Heart right ventricle (tissue), 16 donors: ENCODE measurements at regions not wholly inside any gene's neighbourhood (a gene's known extent, or its start where the extent isn't known, plus 50 kb on each side); places are given as distances from the start of the nearest gene placed in this dataset.

ENCODE experiments used
- ATAC-seq, 8 donors: fragments of 200-7000 bp; cut with Tn5 transposase; one replicate each; pipeline ENCODE4 v1.9.1; 2020; ENCODE audit warnings: mild to moderate bottlenecking in 8 of 8, moderate library complexity in 8 of 8, moderate number of reproducible peaks in 1 of 8
- DNase-seq, 2 donors: peaks; one replicate each; pipeline ENCODE4 v3.0.0-alpha.2; 2020
- H3K27ac ChIP-seq, 10 donors: fragments of 200-600 bp; sonication (generic) in 2 of 10; one replicate each; pipeline versions ENCODE4 v1.5.0 to v1.8.0; 2020 to 2022; ENCODE audit warnings: mild to moderate bottlenecking in 3 of 10
- H3K27me3 ChIP-seq, 7 donors: fragments of 200-600 bp; one replicate each; pipeline ENCODE4 v1.8.0; 2021 to 2022; ENCODE audit warnings: mild to moderate bottlenecking in 2 of 7
- H3K36me3 ChIP-seq, 9 donors: fragments of 200-600 bp; sonication (generic) in 1 of 9; one replicate each; pipeline versions ENCODE4 v1.5.0 to v1.8.0; 2020 to 2022; ENCODE audit warnings: mild to moderate bottlenecking in 2 of 9
- H3K4me1 ChIP-seq, 9 donors: fragments of 200-600 bp; sonication (generic) in 1 of 9; one replicate each; pipeline versions ENCODE4 v1.5.0 to v1.8.0; 2020 to 2022; ENCODE audit warnings: mild to moderate bottlenecking in 4 of 9
- H3K4me3 ChIP-seq, 10 donors: fragments of 200-600 bp; sonication (generic) in 2 of 10; one replicate each; pipeline versions ENCODE4 v1.5.0 to v1.8.0; 2020 to 2022; ENCODE audit warnings: mild to moderate bottlenecking in 7 of 10, moderate library complexity in 2 of 10
- H3K9me3 ChIP-seq, 11 donors: fragments of 200-600 bp in 10 of 11; sonication (generic) in 2 of 11; one replicate each; pipeline versions ENCODE4 v1.5.0 to v1.8.0; 2013 to 2022; ENCODE audit warnings: mild to moderate bottlenecking in 2 of 11, control low read depth in 1 of 11, moderate library complexity in 1 of 11
- CTCF ChIP-seq, 9 donors: fragments of 200-600 bp; sonication (generic) in 2 of 9; IDR thresholded peaks; one replicate each; pipeline versions ENCODE4 v1.5.0 to v1.8.0; 2021 to 2022; ENCODE audit warnings: antibody characterized with exemption in 9 of 9, mild to moderate bottlenecking in 5 of 9, moderate library complexity in 1 of 9
- WGBS, 2 donors: extraction: QIAGEN DNeasy Blood & Tissue Kit; methylation state at CpG; one replicate each; pipeline ENCODE4 v1.1.7; 2013; ENCODE audit warnings: inconsistent platforms in 1 of 2; 5-methylcytosine and 5-hydroxymethylcytosine counted together
- intact Hi-C, 10 donors: fragments of 100-400 bp; cut with DNase I; formaldehyde crosslinking; loops; one replicate each; pipeline versions ENCODE4 v1.11.1 to v1.14.2; 2022
- donor health status: Arrhythmogenic right ventricular cardiomyopathy.
- donor health status: ischemic (EF 13 %, LVEDD 7.1; RV severe dilation, severe dysfunction).
- donor health status: healthy with polysubstance abuse.
- donor health status: DM: no; HTN: yes; CAD: no.
- donor health status: DM: no; HTN: no; CAD: no.
- donor health status: ischemic (EF 25% LVEDD 6.9; RV normal size, moderate dysfunction).
- donor health status: ischemic (EF 25% LVEDD 5.7; RV mildly dilated, moderate dysfunction).
- donor health status: healthy.
- donor health status: DM: yes; HTN: yes; CAD: no.
- donor health status: Ischemic cardiomyopathy.
- donor health status: ischemic (EF 35%, LVEDD 5.7; RV mildly dilated, moderate dysfunction).
- donor health status: nonischemic (EF 11% LVEDD 7.7; RV severe dilation, severe dysfunction).
- donor health status: DM: yes; HTN: yes; CAD: no.
- donor health status: PGD.
- donor health status: ischemic (EF 29% LVEDD 5.4; RV normal size, mild dysfunction).
- donor health status: nonischemic (EF 23%, LVEDD 6.1; RV moderate dilation, normal function).

DNA sequence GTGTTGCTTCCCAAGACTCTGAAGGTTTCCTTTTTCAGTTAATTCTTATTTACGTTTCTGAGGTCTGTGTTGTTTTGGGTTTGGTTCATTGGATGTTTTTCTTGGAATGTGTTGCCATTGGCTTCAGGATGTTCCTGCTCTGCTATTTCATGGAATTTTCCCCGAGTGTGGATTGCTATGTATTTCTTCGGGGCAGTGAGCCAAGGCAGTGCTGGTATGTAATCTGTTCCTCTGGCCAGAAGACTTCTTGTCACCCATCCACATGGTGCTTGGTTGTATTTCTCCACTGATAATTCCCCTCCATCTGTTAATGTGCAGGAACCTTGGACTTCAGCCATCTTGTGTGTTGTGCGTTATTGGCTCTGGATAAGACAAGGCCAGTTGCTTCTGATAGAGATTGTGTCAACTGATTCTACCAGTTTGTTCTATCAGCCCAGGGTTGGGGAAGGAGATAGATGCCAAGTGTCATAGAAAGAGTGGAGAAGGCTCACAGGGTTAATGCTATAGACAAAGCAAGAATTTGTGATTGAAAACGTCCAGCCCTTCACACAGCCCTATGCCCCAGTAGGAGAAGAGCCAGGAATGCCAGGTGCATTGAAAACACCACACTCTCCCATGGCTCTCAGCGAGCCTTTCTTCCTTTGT lies 505.2 kb downstream of the PLPP3 start:
- DNase-seq (peak; percentile 27 to 83), ATAC-seq (peak; percentile 77 to 92 (median 85))
- intact Hi-C loops = loop anchor here in 3 of 10 donors (5.0 to 10.0 kb wide), 2 partner anchors 501 to 503 kb away; partner anchors contain the start of gene PLPP3 (in 3 of the 3)
- WGBS, 2 donors = 20 to 28% methylated on average over 6 of the region's 6 CpGs
- Histone ChIP-seq H3K27ac (peak overlapping the region in 9 of 10 donors; percentile 13 to 65 (median 53)), H3K4me1 (peaks cover 0 to 27% (median 20%) of the 10 kb centered on the region in 9 donors), H3K9me3 (peaks cover 0 to 18% (median 0%) of the 10 kb centered on the region in 11 donors), H3K27me3 (no peaks in the 10 kb centered on the region), H3K36me3 (no peaks in the 10 kb centered on the region), H3K4me3 (no peak overlapping the region)
- TF ChIP-seq CTCF (IDR thresholded peaks at IDR 0.05) = no peak

- H3K27me3 ChIP-seq = no peaks in the 10 kb centered on the region
- ATAC-seq (peak in 6 of 8 donors; percentile 9 to 27 (median 20)), DNase-seq (no peak)
- H3K36me3 ChIP-seq = no peaks in the 10 kb centered on the region
- no peak overlapping the region for H3K4me3 ChIP-seq
- H3K9me3 ChIP-seq = peaks cover 0 to 18% (median 0%) of the 10 kb centered on the region in 11 donors
- peak overlapping the region in 9 of 10 donors; percentile 13 to 65 (median 53) for H3K27ac ChIP-seq
- intact Hi-C loops = loop anchor here in 3 of 10 donors (5.0 to 10.0 kb wide), 2 partner anchors 501 to 504 kb away; partner anchors contain the start of gene PLPP3 (in 3 of the 3)
- TF ChIP-seq CTCF (IDR thresholded peaks at IDR 0.05) = no peak
- peaks cover 0 to 27% (median 20%) of the 10 kb centered on the region in 9 donors for H3K4me1 ChIP-seq
- WGBS, 2 donors = 73 to 74% methylated on average over 2 of the region's 2 CpGs
Measured at GRCh38 chr1:56073614-56074006, 505.8 kb downstream of the PLPP3 start.

DNA sequence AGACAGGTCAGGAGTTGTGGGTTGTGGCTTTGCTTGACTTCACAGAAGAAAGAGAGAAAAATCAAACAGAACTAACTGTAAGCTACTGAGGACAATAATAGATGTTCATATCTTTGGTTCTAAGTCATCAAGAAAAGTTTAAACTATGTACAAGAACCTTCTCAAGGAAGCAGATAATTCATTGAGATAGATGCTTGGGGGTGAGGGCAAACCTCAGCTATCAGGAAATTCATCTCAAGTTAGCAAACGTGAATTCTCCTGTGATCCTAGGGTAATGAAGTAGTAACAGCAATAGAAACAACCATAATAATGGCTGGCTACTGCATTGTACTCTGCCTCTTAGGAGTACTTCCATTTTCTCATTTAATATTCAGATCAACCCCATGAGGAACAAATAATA lies 506.2 kb downstream of the PLPP3 start:
- H3K4me1 ChIP-seq = peaks cover 0 to 27% (median 20%) of the 10 kb centered on the region in 9 donors
- peak overlapping the region in 9 of 10 donors; percentile 13 to 65 (median 53) for H3K27ac ChIP-seq
- no peak for TF ChIP-seq CTCF (IDR thresholded peaks at IDR 0.05)
- peaks cover 0 to 18% (median 0%) of the 10 kb centered on the region in 11 donors for H3K9me3 ChIP-seq
- ATAC-seq = no peak
- H3K27me3 ChIP-seq = no peaks in the 10 kb centered on the region
- 50 to 52% methylated on average over 1 of the region's 1 CpG for WGBS, 2 donors
- H3K36me3 ChIP-seq = no peaks in the 10 kb centered on the region
- intact Hi-C loops = loop anchor here in 3 of 10 donors (5.0 to 10.0 kb wide), 2 partner anchors 502 to 504 kb away; partner anchors contain the start of gene PLPP3 (in 3 of the 3)
- DNase-seq = no peak
- no peak overlapping the region for H3K4me3 ChIP-seq

DNA sequence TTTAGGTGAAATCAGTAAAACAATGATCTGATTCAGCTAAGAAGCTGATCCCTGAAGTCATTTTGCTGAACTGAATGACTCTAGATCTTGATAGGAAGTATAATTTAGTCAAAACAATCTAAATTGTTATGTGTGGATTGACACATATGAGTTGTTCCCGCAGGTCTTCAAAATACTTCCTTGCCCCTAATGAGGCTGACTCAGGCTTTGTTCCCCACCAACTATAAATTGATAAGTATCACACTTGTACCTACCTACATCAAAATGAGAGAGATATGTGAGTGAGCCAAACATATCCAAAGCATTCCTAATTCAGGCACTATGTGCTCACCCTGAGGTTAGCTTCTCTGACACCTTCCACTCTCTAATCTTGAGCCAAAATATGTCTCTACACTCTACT lies 507.1 kb downstream of the PLPP3 start:
- WGBS, 2 donors = 96 to 97% methylated on average over 1 of the region's 1 CpG
- H3K36me3 ChIP-seq = no peaks in the 10 kb centered on the region
- no peak for TF ChIP-seq CTCF (IDR thresholded peaks at IDR 0.05)
- no peaks in the 10 kb centered on the region for H3K27me3 ChIP-seq
- intact Hi-C loops = loop anchor here in 3 of 10 donors (5.0 to 10.0 kb wide), 2 partner anchors 502 to 505 kb away; partner anchors contain the start of gene PLPP3 (in 3 of the 3)
- peaks cover 0 to 27% (median 20%) of the 10 kb centered on the region in 9 donors for H3K4me1 ChIP-seq
- H3K27ac ChIP-seq = peak overlapping the region in 5 of 10 donors; percentile 4 to 58 (median 53)
- H3K4me3 ChIP-seq = no peak overlapping the region
- DNase-seq (no peak), ATAC-seq (no peak)
- H3K9me3 ChIP-seq = peaks cover 0 to 18% (median 0%) of the 10 kb centered on the region in 11 donors
